ENCODE measurements at regions not wholly inside any gene's neighbourhood (a gene's known extent, or its start where the extent isn't known, plus 50 kb on each side); places are given as distances from the start of the nearest gene placed in this dataset.

- peak; percentile 68 for ATAC-seq
Measured at GRCh38 chr5:122704247-122705036, 70.4 kb upstream of the SNX2 start.

GRCh38 chr5:122705851-122706250 lies 69.0 kb upstream of the SNX2 start:
- no peak for DNase-seq (ENCODE audit: missing footprints)
- no peak for ATAC-seq
- intact Hi-C loops (cut with DNase I): no loop called here

More at GRCh38 chr5:122704247-122705036, 70.4 kb upstream of the SNX2 start:
- intact Hi-C loops (cut with DNase I): no loop called here
- no peak for DNase-seq (ENCODE audit: missing footprints)

GRCh38 chr5:122707796-122708195 lies 67.1 kb upstream of the SNX2 start:
- ATAC-seq: no peak

GRCh38 chr5:122713041-122713440 lies 61.8 kb upstream of the SNX2 start:
- DNase-seq (ENCODE audit: missing footprints) (no peak), ATAC-seq (no peak)
- intact Hi-C loops (cut with DNase I): no loop called here

More at GRCh38 chr5:122707796-122708195, 67.1 kb upstream of the SNX2 start:
- no peak for DNase-seq (ENCODE audit: missing footprints)
- intact Hi-C loops (cut with DNase I): no loop called here

- DNase-seq (ENCODE audit: missing footprints): no peak
- no peak for ATAC-seq
- intact Hi-C loops (cut with DNase I): no loop called here
Measured at GRCh38 chr5:122715095-122715494, 59.8 kb upstream of the SNX2 start.

GRCh38 chr5:122718611-122719010 lies 56.3 kb upstream of the SNX2 start:
- ATAC-seq: no peak
- no peak for DNase-seq (ENCODE audit: missing footprints)
- intact Hi-C loops (cut with DNase I): no loop called here

- intact Hi-C loops (cut with DNase I): no loop called here
- DNase-seq (ENCODE audit: missing footprints) (no peak), ATAC-seq (no peak)
Measured at GRCh38 chr5:122719991-122720746, 54.7 kb upstream of the SNX2 start.

GRCh38 chr5:122721127-122721526 lies 53.8 kb upstream of the SNX2 start:
- DNase-seq (ENCODE audit: missing footprints) (no peak), ATAC-seq (no peak)
- intact Hi-C loops (cut with DNase I): no loop called here

GRCh38 chr5:122722341-122722740 lies 52.5 kb upstream of the SNX2 start:
- DNase-seq (ENCODE audit: missing footprints) (no peak), ATAC-seq (no peak)
- intact Hi-C loops (cut with DNase I): no loop called here

DNA sequence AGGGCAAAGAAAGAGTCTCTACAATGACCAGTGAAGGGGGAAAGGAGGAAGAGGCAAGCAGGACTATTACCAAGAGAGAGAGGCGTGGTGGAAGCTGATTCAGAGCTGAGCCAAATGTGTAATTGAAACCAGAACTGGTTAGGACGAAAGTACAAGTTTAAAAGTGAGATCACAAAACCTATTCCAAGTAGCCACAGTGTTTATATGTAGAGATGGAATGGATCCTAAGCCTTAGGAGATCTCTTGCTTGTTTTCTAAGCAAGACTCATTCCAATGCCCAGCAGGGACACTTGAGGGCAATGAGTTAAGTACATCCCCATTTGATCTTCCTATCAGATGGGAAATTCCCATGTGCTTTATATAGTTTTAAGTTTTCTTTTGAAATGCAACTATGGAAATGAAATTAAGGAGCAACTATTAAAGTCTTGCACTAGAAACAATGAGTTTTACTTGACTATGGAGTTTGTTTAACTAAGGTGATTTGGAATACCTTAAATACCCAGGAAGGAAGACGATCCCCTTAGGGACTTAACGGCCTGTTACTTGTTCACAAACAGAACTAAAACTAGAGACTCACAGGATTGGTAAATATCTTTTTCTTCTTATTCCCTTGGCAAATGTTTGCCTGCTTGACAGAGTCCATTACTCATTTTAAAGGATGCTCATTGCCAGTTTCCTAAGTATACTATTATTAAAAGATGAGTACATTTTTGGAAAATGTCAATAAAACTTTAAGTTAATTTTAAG lies 51.1 kb upstream of the SNX2 start:
- intact Hi-C loops (cut with DNase I): no loop called here
- ATAC-seq: no peak

More for the DNA sequence above, 51.1 kb upstream of the SNX2 start:
- DNase-seq (ENCODE audit: missing footprints): no peak

Measured in Right ventricle myocardium inferior (tissue), 1 donor.